ENCODE measurements at regions not wholly inside any gene's neighbourhood (a gene's known extent, or its start where the extent isn't known, plus 50 kb on each side); places are given as distances from the start of the nearest gene placed in this dataset.

GRCh38 chr10:22481106-22481505 lies 135.8 kb downstream of the SPAG6 start:
- H3K9me3 Mint-ChIP-seq = no peaks in the 10 kb centered on the region
- no peak for ATAC-seq
- Histone ChIP-seq H4K20me1 (replicated peaks; ENCODE audit: insufficient read depth) (no peaks in the 10 kb centered on the region), H3K4me3 (no peak overlapping the region), H3K79me2 (replicated peaks; ENCODE audit: insufficient read depth) (no peaks in the 10 kb centered on the region), H3K4me1 (ENCODE audit: insufficient read depth) (peaks cover 29% of the 10 kb centered on the region), H3K36me3 (ENCODE audit: insufficient read depth) (no peaks in the 10 kb centered on the region), H3K9me2 (ENCODE audit: insufficient read depth) (no peaks in the 10 kb centered on the region), H3F3A (replicated peaks; ENCODE audit: low read depth) (peaks cover 9% of the 10 kb centered on the region; the same call in 1 of the 2 replicates), H2AFZ (no peak overlapping the region), H3K27ac (ENCODE audit: low read depth) (no peak overlapping the region), H3K27me3 (ENCODE audit: insufficient read depth) (peaks cover 64% of the 10 kb centered on the region), H3K4me2 (no peak overlapping the region)
- H3K27me3 Mint-ChIP-seq (ENCODE audit: insufficient read depth, low read depth, poor library complexity) = peaks cover 53% of the 10 kb centered on the region
- H3K4me3 Mint-ChIP-seq = no peak overlapping the region
- H3K4me1 Mint-ChIP-seq = peaks cover 40% of the 10 kb centered on the region
- no peak for TF ChIP-seq ZNF114 (CRISPR knock-in tag; IDR thresholded peaks at IDR 0.05)
- no peak for TF ChIP-seq EZH2phosphoT487 (IDR thresholded peaks at IDR 0.05; ENCODE audit: unreplicated experiment)
- TF ChIP-seq, protein P1, sequence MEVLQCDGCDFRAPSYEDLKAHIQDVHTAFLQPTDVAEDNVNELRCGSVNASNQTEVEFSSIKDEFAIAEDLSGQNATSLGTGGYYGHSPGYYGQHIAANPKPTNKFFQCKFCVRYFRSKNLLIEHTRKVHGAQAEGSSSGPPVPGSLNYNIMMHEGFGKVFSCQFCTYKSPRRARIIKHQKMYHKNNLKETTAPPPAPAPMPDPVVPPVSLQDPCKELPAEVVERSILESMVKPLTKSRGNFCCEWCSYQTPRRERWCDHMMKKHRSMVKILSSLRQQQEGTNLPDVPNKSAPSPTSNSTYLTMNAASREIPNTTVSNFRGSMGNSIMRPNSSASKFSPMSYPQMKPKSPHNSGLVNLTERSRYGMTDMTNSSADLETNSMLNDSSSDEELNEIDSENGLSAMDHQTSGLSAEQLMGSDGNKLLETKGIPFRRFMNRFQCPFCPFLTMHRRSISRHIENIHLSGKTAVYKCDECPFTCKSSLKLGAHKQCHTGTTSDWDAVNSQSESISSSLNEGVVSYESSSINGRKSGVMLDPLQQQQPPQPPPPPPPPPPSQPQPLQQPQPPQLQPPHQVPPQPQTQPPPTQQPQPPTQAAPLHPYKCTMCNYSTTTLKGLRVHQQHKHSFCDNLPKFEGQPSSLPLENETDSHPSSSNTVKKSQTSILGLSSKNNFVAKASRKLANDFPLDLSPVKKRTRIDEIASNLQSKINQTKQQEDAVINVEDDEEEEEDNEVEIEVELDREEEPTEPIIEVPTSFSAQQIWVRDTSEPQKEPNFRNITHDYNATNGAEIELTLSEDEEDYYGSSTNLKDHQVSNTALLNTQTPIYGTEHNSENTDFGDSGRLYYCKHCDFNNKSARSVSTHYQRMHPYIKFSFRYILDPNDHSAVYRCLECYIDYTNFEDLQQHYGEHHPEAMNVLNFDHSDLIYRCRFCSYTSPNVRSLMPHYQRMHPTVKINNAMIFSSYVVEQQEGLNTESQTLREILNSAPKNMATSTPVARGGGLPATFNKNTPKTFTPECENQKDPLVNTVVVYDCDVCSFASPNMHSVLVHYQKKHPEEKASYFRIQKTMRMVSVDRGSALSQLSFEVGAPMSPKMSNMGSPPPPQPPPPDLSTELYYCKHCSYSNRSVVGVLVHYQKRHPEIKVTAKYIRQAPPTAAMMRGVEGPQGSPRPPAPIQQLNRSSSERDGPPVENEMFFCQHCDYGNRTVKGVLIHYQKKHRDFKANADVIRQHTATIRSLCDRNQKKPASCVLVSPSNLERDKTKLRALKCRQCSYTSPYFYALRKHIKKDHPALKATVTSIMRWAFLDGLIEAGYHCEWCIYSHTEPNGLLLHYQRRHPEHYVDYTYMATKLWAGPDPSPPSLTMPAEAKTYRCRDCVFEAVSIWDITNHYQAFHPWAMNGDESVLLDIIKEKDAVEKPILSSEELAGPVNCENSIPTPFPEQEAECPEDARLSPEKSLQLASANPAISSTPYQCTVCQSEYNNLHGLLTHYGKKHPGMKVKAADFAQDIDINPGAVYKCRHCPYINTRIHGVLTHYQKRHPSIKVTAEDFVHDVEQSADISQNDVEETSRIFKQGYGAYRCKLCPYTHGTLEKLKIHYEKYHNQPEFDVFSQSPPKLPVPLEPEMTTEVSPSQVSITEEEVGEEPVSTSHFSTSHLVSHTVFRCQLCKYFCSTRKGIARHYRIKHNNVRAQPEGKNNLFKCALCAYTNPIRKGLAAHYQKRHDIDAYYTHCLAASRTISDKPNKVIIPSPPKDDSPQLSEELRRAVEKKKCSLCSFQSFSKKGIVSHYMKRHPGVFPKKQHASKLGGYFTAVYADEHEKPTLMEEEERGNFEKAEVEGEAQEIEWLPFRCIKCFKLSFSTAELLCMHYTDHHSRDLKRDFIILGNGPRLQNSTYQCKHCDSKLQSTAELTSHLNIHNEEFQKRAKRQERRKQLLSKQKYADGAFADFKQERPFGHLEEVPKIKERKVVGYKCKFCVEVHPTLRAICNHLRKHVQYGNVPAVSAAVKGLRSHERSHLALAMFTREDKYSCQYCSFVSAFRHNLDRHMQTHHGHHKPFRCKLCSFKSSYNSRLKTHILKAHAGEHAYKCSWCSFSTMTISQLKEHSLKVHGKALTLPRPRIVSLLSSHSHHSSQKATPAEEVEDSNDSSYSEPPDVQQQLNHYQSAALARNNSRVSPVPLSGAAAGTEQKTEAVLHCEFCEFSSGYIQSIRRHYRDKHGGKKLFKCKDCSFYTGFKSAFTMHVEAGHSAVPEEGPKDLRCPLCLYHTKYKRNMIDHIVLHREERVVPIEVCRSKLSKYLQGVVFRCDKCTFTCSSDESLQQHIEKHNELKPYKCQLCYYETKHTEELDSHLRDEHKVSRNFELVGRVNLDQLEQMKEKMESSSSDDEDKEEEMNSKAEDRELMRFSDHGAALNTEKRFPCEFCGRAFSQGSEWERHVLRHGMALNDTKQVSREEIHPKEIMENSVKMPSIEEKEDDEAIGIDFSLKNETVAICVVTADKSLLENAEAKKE (CRISPR knock-in tag; IDR thresholded peaks at IDR 0.05) = no peak
- TF ChIP-seq NANOG (IDR thresholded peaks at IDR 0.05; ENCODE audit: borderline replicate concordance) = no peak
- H3K36me3 Mint-ChIP-seq (ENCODE audit: low read depth) = no peaks in the 10 kb centered on the region; the same call in 2 of the 3 replicates
- DNase-seq (ENCODE audit: low spot score) = no peak
- H3K27ac Mint-ChIP-seq = no peak overlapping the region

DNA sequence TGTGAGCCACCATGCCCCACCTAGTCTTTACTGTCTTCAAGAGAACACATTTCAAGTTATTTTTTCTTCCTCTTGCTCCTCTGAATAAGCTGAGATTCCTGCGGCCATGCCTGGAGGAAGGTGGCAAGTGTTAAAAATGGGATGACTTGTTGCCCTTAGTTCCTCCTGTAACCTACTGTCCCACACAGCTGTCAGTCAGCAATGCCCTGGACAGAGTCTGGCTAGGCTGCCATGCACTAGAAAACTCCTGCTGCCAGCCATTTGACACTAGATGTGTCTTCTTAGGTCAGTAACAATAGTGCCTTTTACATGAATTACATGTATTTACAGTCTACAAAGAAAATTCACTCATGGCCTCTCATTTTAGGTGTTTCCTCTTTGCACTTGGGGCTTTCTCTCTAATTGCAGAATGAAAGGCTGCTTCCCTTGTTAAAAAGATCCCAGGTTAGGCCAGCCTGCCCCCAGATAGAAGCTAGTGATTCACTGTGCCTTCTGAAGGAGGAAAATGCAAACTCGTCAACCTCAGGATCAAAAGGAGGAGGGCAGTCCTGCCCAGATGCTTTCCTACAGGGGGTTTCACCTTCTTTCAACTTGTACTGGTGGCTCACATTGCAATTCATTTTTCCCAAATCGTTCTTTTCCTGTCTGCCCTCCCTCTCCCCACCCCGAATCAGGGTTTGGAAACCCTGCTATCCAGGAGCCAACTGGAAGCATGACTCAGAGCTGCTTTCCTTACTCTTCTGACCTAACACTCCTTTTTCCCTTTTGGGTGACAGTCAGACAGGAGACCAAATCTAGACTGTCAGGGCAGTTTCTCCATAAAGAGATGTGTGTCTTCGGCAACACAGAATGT lies 136.6 kb downstream of the SPAG6 start:
- ATAC-seq = no peak
- no peaks in the 10 kb centered on the region for H3K9me2 ChIP-seq (ENCODE audit: insufficient read depth)
- TF ChIP-seq CREB1 (CRISPR knock-in tag; IDR thresholded peaks at IDR 0.05; ENCODE audit: low read depth) = no peak
- no peaks in the 10 kb centered on the region for H3K79me2 ChIP-seq (replicated peaks; ENCODE audit: insufficient read depth)
- peak; percentile 10 for DNase-seq (ENCODE audit: low spot score)
- H3K4me2 ChIP-seq = peak overlapping the region; percentile 66
- Mint-ChIP-seq H3K36me3 (ENCODE audit: low read depth) (no peaks in the 10 kb centered on the region; the same call in 2 of the 3 replicates), H3K27ac (no peak overlapping the region), H3K4me3 (peak overlapping the region; percentile 22), H3K9me3 (no peaks in the 10 kb centered on the region), H3K27me3 (ENCODE audit: insufficient read depth, low read depth, poor library complexity) (peaks cover 46% of the 10 kb centered on the region), H3K4me1 (peaks cover 40% of the 10 kb centered on the region)
- H3K27me3 ChIP-seq (ENCODE audit: insufficient read depth) = peaks cover 56% of the 10 kb centered on the region
- H3K4me3 ChIP-seq = 0 out of 2 replicates have a peak overlapping the region, but pooled peaks have one; percentile 1
- peaks cover 9% of the 10 kb centered on the region; the same call in 1 of the 2 replicates for H3F3A ChIP-seq (replicated peaks; ENCODE audit: low read depth)
- H4K20me1 ChIP-seq (replicated peaks; ENCODE audit: insufficient read depth) = no peaks in the 10 kb centered on the region
- peaks cover 23% of the 10 kb centered on the region for H3K4me1 ChIP-seq (ENCODE audit: insufficient read depth)
- H2AFZ ChIP-seq = peak overlapping the region; percentile 83
- H3K27ac ChIP-seq (ENCODE audit: low read depth) = no peak overlapping the region
- no peaks in the 10 kb centered on the region for H3K36me3 ChIP-seq (ENCODE audit: insufficient read depth)

Data from GM23338 (cell line).